ENCODE measurements at regions not wholly inside any gene's neighbourhood (a gene's known extent, or its start where the extent isn't known, plus 50 kb on each side); places are given as distances from the start of the nearest gene placed in this dataset.
"Not testable (repeated sequence)": the region's sequence is repeated elsewhere in the genome, so short reads cannot be mapped to it uniquely, and the experiment has no call there.

- intact Hi-C loops (cut with micrococcal nuclease); H3K27ac Mint-ChIP-seq; H3K27me3 Mint-ChIP-seq (ENCODE audit: low read depth); H3K4me1 Mint-ChIP-seq (ENCODE audit: low read depth); H3K36me3 Mint-ChIP-seq (ENCODE audit: low read depth); DNase-seq (ENCODE audit: low spot score); H3K9me3 Mint-ChIP-seq; H3K4me3 Mint-ChIP-seq (ENCODE audit: low read depth): not testable (repeated sequence)
These were observed 108.1 kb downstream of the PROX1 start for GRCh38 chr1:214095896-214096295.

- intact Hi-C loops (cut with micrococcal nuclease) = no loop called here
- DNase-seq (ENCODE audit: low spot score) = no peak
- Mint-ChIP-seq H3K4me3 (ENCODE audit: low read depth) (no peak overlapping the region), H3K27ac (no peak overlapping the region), H3K27me3 (ENCODE audit: low read depth) (no peaks in the 10 kb centered on the region), H3K36me3 (ENCODE audit: low read depth) (no peaks in the 10 kb centered on the region), H3K4me1 (ENCODE audit: low read depth) (no peaks in the 10 kb centered on the region), H3K9me3 (no peaks in the 10 kb centered on the region)
These were observed 113.5 kb downstream of the PROX1 start for GRCh38 chr1:214101246-214101645.

- DNase-seq (ENCODE audit: low spot score) = no peak
- no peak overlapping the region for H3K27ac Mint-ChIP-seq
- H3K27me3 Mint-ChIP-seq (ENCODE audit: low read depth) = no peaks in the 10 kb centered on the region
- no peak overlapping the region for H3K4me3 Mint-ChIP-seq (ENCODE audit: low read depth)
- no peaks in the 10 kb centered on the region for H3K9me3 Mint-ChIP-seq
- H3K4me1 Mint-ChIP-seq (ENCODE audit: low read depth) = no peaks in the 10 kb centered on the region
- no peaks in the 10 kb centered on the region for H3K36me3 Mint-ChIP-seq (ENCODE audit: low read depth)
- intact Hi-C loops (cut with micrococcal nuclease) = no loop called here
These were observed 114.1 kb downstream of the PROX1 start for GRCh38 chr1:214101828-214102227.

GRCh38 chr1:214102907-214103306 lies 115.1 kb downstream of the PROX1 start:
- H3K9me3 Mint-ChIP-seq = no peaks in the 10 kb centered on the region
- H3K4me3 Mint-ChIP-seq (ENCODE audit: low read depth) = no peak overlapping the region
- H3K27ac Mint-ChIP-seq = no peak overlapping the region
- H3K4me1 Mint-ChIP-seq (ENCODE audit: low read depth) = no peaks in the 10 kb centered on the region
- no peaks in the 10 kb centered on the region for H3K27me3 Mint-ChIP-seq (ENCODE audit: low read depth)
- intact Hi-C loops (cut with micrococcal nuclease) = no loop called here
- no peaks in the 10 kb centered on the region for H3K36me3 Mint-ChIP-seq (ENCODE audit: low read depth)
- no peak for DNase-seq (ENCODE audit: low spot score)

- no peaks in the 10 kb centered on the region for H3K9me3 Mint-ChIP-seq
- H3K4me3 Mint-ChIP-seq (ENCODE audit: low read depth) = no peak overlapping the region
- no peaks in the 10 kb centered on the region for H3K36me3 Mint-ChIP-seq (ENCODE audit: low read depth)
- no peaks in the 10 kb centered on the region for H3K4me1 Mint-ChIP-seq (ENCODE audit: low read depth)
- peaks cover 2% of the 10 kb centered on the region for H3K27me3 Mint-ChIP-seq (ENCODE audit: low read depth)
- no peak for DNase-seq (ENCODE audit: low spot score)
- no peak overlapping the region for H3K27ac Mint-ChIP-seq
- intact Hi-C loops (cut with micrococcal nuclease) = no loop called here
These were observed 116.0 kb downstream of the PROX1 start for GRCh38 chr1:214103778-214104177.

GRCh38 chr1:214106375-214106774 lies 118.6 kb downstream of the PROX1 start:
- H3K36me3 Mint-ChIP-seq (ENCODE audit: low read depth) = no peaks in the 10 kb centered on the region
- no peak overlapping the region for H3K27ac Mint-ChIP-seq
- intact Hi-C loops (cut with micrococcal nuclease) = no loop called here
- no peaks in the 10 kb centered on the region for H3K9me3 Mint-ChIP-seq
- H3K4me1 Mint-ChIP-seq (ENCODE audit: low read depth) = no peaks in the 10 kb centered on the region
- no peak for DNase-seq (ENCODE audit: low spot score)
- no peak overlapping the region for H3K4me3 Mint-ChIP-seq (ENCODE audit: low read depth)
- H3K27me3 Mint-ChIP-seq (ENCODE audit: low read depth) = peaks cover 3% of the 10 kb centered on the region

- no peak overlapping the region for H3K4me3 Mint-ChIP-seq (ENCODE audit: low read depth)
- intact Hi-C loops (cut with micrococcal nuclease) = no loop called here
- no peak for DNase-seq (ENCODE audit: low spot score)
- H3K4me1 Mint-ChIP-seq (ENCODE audit: low read depth) = no peaks in the 10 kb centered on the region
- H3K27ac Mint-ChIP-seq = no peak overlapping the region
- no peaks in the 10 kb centered on the region for H3K36me3 Mint-ChIP-seq (ENCODE audit: low read depth)
- H3K9me3 Mint-ChIP-seq = no peaks in the 10 kb centered on the region
- peaks cover 3% of the 10 kb centered on the region for H3K27me3 Mint-ChIP-seq (ENCODE audit: low read depth)
These were observed 119.7 kb downstream of the PROX1 start for GRCh38 chr1:214107322-214108096.

GRCh38 chr1:214108097-214108446 lies 120.3 kb downstream of the PROX1 start:
- H3K27me3 Mint-ChIP-seq (ENCODE audit: low read depth) = peaks cover 3% of the 10 kb centered on the region
- H3K36me3 Mint-ChIP-seq (ENCODE audit: low read depth) = no peaks in the 10 kb centered on the region
- H3K4me1 Mint-ChIP-seq (ENCODE audit: low read depth) = no peaks in the 10 kb centered on the region
- intact Hi-C loops (cut with micrococcal nuclease) = no loop called here
- DNase-seq (ENCODE audit: low spot score) = no peak
- H3K4me3 Mint-ChIP-seq (ENCODE audit: low read depth) = no peak overlapping the region
- H3K27ac Mint-ChIP-seq = no peak overlapping the region
- H3K9me3 Mint-ChIP-seq = no peaks in the 10 kb centered on the region

GRCh38 chr1:214111796-214112195 lies 124.0 kb downstream of the PROX1 start:
- H3K9me3 Mint-ChIP-seq = no peaks in the 10 kb centered on the region
- no peak for DNase-seq (ENCODE audit: low spot score)
- H3K27ac Mint-ChIP-seq = no peak overlapping the region
- intact Hi-C loops (cut with micrococcal nuclease) = no loop called here
- H3K4me1 Mint-ChIP-seq (ENCODE audit: low read depth) = no peaks in the 10 kb centered on the region
- H3K27me3 Mint-ChIP-seq (ENCODE audit: low read depth) = peaks cover 3% of the 10 kb centered on the region
- no peaks in the 10 kb centered on the region for H3K36me3 Mint-ChIP-seq (ENCODE audit: low read depth)
- H3K4me3 Mint-ChIP-seq (ENCODE audit: low read depth) = no peak overlapping the region

GRCh38 chr1:214116258-214116657 lies 128.5 kb downstream of the PROX1 start:
- intact Hi-C loops (cut with micrococcal nuclease) = no loop called here
- no peak overlapping the region for H3K4me3 Mint-ChIP-seq (ENCODE audit: low read depth)
- peaks cover 18% of the 10 kb centered on the region for H3K9me3 Mint-ChIP-seq

GRCh38 chr1:214117780-214118179 lies 130.0 kb downstream of the PROX1 start:
- DNase-seq (ENCODE audit: low spot score) = no peak
- Mint-ChIP-seq H3K36me3 (ENCODE audit: low read depth) (no peaks in the 10 kb centered on the region), H3K9me3 (peaks cover 18% of the 10 kb centered on the region), H3K4me1 (ENCODE audit: low read depth) (no peaks in the 10 kb centered on the region), H3K4me3 (ENCODE audit: low read depth) (no peak overlapping the region), H3K27me3 (ENCODE audit: low read depth) (peaks cover 1% of the 10 kb centered on the region), H3K27ac (no peak overlapping the region)
- intact Hi-C loops (cut with micrococcal nuclease) = no loop called here

More at GRCh38 chr1:214116258-214116657, 128.5 kb downstream of the PROX1 start:
- H3K4me1 Mint-ChIP-seq (ENCODE audit: low read depth) = no peaks in the 10 kb centered on the region
- no peak overlapping the region for H3K27ac Mint-ChIP-seq
- H3K36me3 Mint-ChIP-seq (ENCODE audit: low read depth) = no peaks in the 10 kb centered on the region
- H3K27me3 Mint-ChIP-seq (ENCODE audit: low read depth) = no peaks in the 10 kb centered on the region
- no peak for DNase-seq (ENCODE audit: low spot score)

GRCh38 chr1:214120191-214120590 lies 132.4 kb downstream of the PROX1 start:
- Mint-ChIP-seq H3K27ac (no peak overlapping the region), H3K27me3 (ENCODE audit: low read depth) (peaks cover 7% of the 10 kb centered on the region), H3K36me3 (ENCODE audit: low read depth) (no peaks in the 10 kb centered on the region), H3K4me1 (ENCODE audit: low read depth) (no peaks in the 10 kb centered on the region), H3K4me3 (ENCODE audit: low read depth) (no peak overlapping the region), H3K9me3 (peaks cover 18% of the 10 kb centered on the region)
- DNase-seq (ENCODE audit: low spot score) = no peak
- intact Hi-C loops (cut with micrococcal nuclease) = no loop called here

GRCh38 chr1:214120951-214121350 lies 133.2 kb downstream of the PROX1 start:
- Mint-ChIP-seq H3K4me3 (ENCODE audit: low read depth) (no peak overlapping the region), H3K9me3 (peaks cover 18% of the 10 kb centered on the region), H3K36me3 (ENCODE audit: low read depth) (no peaks in the 10 kb centered on the region), H3K27ac (no peak overlapping the region), H3K4me1 (ENCODE audit: low read depth) (no peaks in the 10 kb centered on the region), H3K27me3 (ENCODE audit: low read depth) (peaks cover 7% of the 10 kb centered on the region)
- no peak for DNase-seq (ENCODE audit: low spot score)
- intact Hi-C loops (cut with micrococcal nuclease) = no loop called here

- Mint-ChIP-seq H3K4me1 (ENCODE audit: low read depth) (no peaks in the 10 kb centered on the region), H3K36me3 (ENCODE audit: low read depth) (no peaks in the 10 kb centered on the region), H3K27me3 (ENCODE audit: low read depth) (peaks cover 7% of the 10 kb centered on the region), H3K4me3 (ENCODE audit: low read depth) (no peak overlapping the region), H3K27ac (no peak overlapping the region), H3K9me3 (peaks cover 15% of the 10 kb centered on the region)
- intact Hi-C loops (cut with micrococcal nuclease) = no loop called here
- no peak for DNase-seq (ENCODE audit: low spot score)
These were observed 134.3 kb downstream of the PROX1 start for GRCh38 chr1:214122110-214122509.
